Endothelial cell of umbilical vein (primary cell): ENCODE measurements at regions not wholly inside any gene's neighbourhood (a gene's known extent, or its start where the extent isn't known, plus 50 kb on each side); places are given as distances from the start of the nearest gene placed in this dataset.

Source experiments
- CTCF ChIP-seq, 2 donors: IDR thresholded peaks; 1 replicate in 1 of 2; 2 replicates in 1 of 2; pipeline ENCODE4 v1.5.1; 2011; ENCODE audit warnings: low read length in 2 of 2, mild to moderate bottlenecking in 2 of 2, moderate library complexity in 2 of 2, control low read depth in 1 of 2, inconsistent platforms in 1 of 2, low read depth in 1 of 2; ENCODE audit not compliant: insufficient read depth in 1 of 2; ENCODE audit errors: extremely low read depth in 1 of 2
- EZH2 ChIP-seq: IDR thresholded peaks from 2 replicates; pipeline ENCODE4 v1.6.1; 2012; ENCODE audit warnings: borderline replicate concordance, low read depth, mild to moderate bottlenecking, moderate library complexity, low read length, inconsistent platforms; ENCODE audit not compliant: severe bottlenecking
- POLR2A ChIP-seq: IDR thresholded peaks from 2 replicates; pipeline ENCODE4 v1.6.1; 2012; ENCODE audit warnings: low read depth, mild to moderate bottlenecking, control low read depth, low read length
- POLR2AphosphoS5 ChIP-seq: IDR thresholded peaks from 2 replicates; pipeline ENCODE4 v1.6.1; 2012; ENCODE audit warnings: low read depth, mild to moderate bottlenecking, control low read depth, low read length, moderate library complexity; ENCODE audit not compliant: insufficient read depth

GRCh38 chr18:60197671-60198462 lies 174.7 kb downstream of the MC4R start:
- TF ChIP-seq CTCF (IDR thresholded peaks at IDR 0.05; ENCODE audit: extremely low read depth in 1 of 2, insufficient read depth in 1 of 2, low read depth in 1 of 2, low read length in 2 of 2) (no peak), POLR2AphosphoS5 (no peak), EZH2 (no peak), POLR2A (no peak)
